GM23338 (cell line): ENCODE measurements at regions not wholly inside any gene's neighbourhood (a gene's known extent, or its start where the extent isn't known, plus 50 kb on each side); places are given as distances from the start of the nearest gene placed in this dataset.

Experiments used
- ATAC-seq: fragments of 200-7000 bp; cut with Tn5 transposase; 3 replicates; pipeline ENCODE4 v1.9.1; 2020
- DNase-seq: peaks from one replicate; pipeline ENCODE4 v3.0.0-alpha.2; 2015; ENCODE audit warnings: low spot score
- H2AFZ ChIP-seq: fragments of 200-600 bp; sonication (generic); 2 replicates; pipeline ENCODE4 v1.8.0; 2016; ENCODE audit warnings: antibody characterized with exemption, mild to moderate bottlenecking, moderate library complexity
- H3F3A ChIP-seq: fragments of 200-600 bp; sonication (generic); replicated peaks from 2 replicates; pipeline ENCODE4 v1.8.0; 2017; ENCODE audit warnings: antibody characterized with exemption, mixed run types, low read depth
- H3K27ac ChIP-seq: fragments of 200-600 bp; sonication (generic); 2 replicates; pipeline ENCODE4 v1.6.1; 2016; ENCODE audit warnings: low read depth
- H3K27me3 ChIP-seq: fragments of 200-600 bp; sonication (generic); 2 replicates; pipeline ENCODE4 v1.8.0; 2016; ENCODE audit warnings: mild to moderate bottlenecking, mixed run types, moderate library complexity; ENCODE audit not compliant: insufficient read depth
- H3K36me3 ChIP-seq: fragments of 200-600 bp; sonication (generic); 2 replicates; pipeline ENCODE4 v1.8.0; 2016; ENCODE audit warnings: mild to moderate bottlenecking; ENCODE audit not compliant: insufficient read depth
- H3K4me1 ChIP-seq: fragments of 200-600 bp; sonication (generic); 2 replicates; pipeline ENCODE4 v1.8.0; 2016; ENCODE audit warnings: mild to moderate bottlenecking, moderate library complexity; ENCODE audit not compliant: insufficient read depth
- H3K4me2 ChIP-seq: fragments of 200-600 bp; sonication (generic); 2 replicates; pipeline ENCODE4 v1.7.1; 2017; ENCODE audit warnings: mixed run types
- H3K4me3 ChIP-seq: fragments of 200-600 bp; sonication (generic); 2 replicates; pipeline ENCODE4 v1.6.1; 2016; ENCODE audit warnings: mixed run types
- H3K79me2 ChIP-seq: fragments of 200-600 bp; sonication (generic); replicated peaks from 2 replicates; pipeline ENCODE4 v1.8.0; 2017; ENCODE audit warnings: mild to moderate bottlenecking; ENCODE audit not compliant: insufficient read depth
- H3K9me2 ChIP-seq: fragments of 200-600 bp; sonication (generic); 2 replicates; pipeline ENCODE4 v1.8.0; 2017; ENCODE audit not compliant: insufficient read depth
- H4K20me1 ChIP-seq: fragments of 200-600 bp; sonication (generic); replicated peaks from 2 replicates; pipeline ENCODE4 v1.8.0; 2017; ENCODE audit warnings: mild to moderate bottlenecking; ENCODE audit not compliant: insufficient read depth
- H3K27ac Mint-ChIP-seq: 2 replicates; pipeline ENCODE4 v1.8.0; 2020; ENCODE audit warnings: inconsistent platforms, mild to moderate bottlenecking, moderate library complexity, mixed read lengths
- H3K27me3 Mint-ChIP-seq: 3 replicates; pipeline ENCODE4 v1.8.0; 2022; ENCODE audit warnings: low read depth, mild to moderate bottlenecking, moderate library complexity, mixed read lengths, inconsistent platforms; ENCODE audit not compliant: insufficient read depth, poor library complexity
- H3K36me3 Mint-ChIP-seq: 3 replicates; pipeline ENCODE4 v1.8.0; 2021; ENCODE audit warnings: low read depth, mild to moderate bottlenecking, inconsistent platforms, moderate library complexity, mixed read lengths
- H3K4me1 Mint-ChIP-seq: 3 replicates; pipeline ENCODE4 v1.8.0; 2020; ENCODE audit warnings: mild to moderate bottlenecking, inconsistent platforms, mixed read lengths
- H3K4me3 Mint-ChIP-seq: 3 replicates; pipeline ENCODE4 v1.8.0; 2021; ENCODE audit warnings: moderate library complexity, mild to moderate bottlenecking, inconsistent platforms, mixed read lengths
- H3K9me3 Mint-ChIP-seq: 3 replicates; pipeline ENCODE4 v1.8.0; 2020; ENCODE audit warnings: moderate library complexity, mild to moderate bottlenecking, inconsistent platforms, mixed read lengths
- CREB1 ChIP-seq: fragments of 250-450 bp; sonication (Bioruptor Pico); IDR thresholded peaks from 2 replicates; pipeline ENCODE4 v1.5.0; 2020; ENCODE audit warnings: low read depth, mild to moderate bottlenecking, moderate library complexity
- ETS1 ChIP-seq: IDR thresholded peaks from 2 replicates; pipeline ENCODE4 v1.6.1; 2016; ENCODE audit warnings: antibody characterized with exemption
- EZH2 ChIP-seq: fragments of 200-600 bp; sonication (generic); IDR thresholded peaks from one replicate; pipeline ENCODE4 v1.8.0; 2017; ENCODE audit warnings: antibody characterized with exemption, mild to moderate bottlenecking, low read depth; ENCODE audit not compliant: unreplicated experiment
- EZH2phosphoT487 ChIP-seq: fragments of 200-600 bp; sonication (generic); IDR thresholded peaks from one replicate; pipeline ENCODE4 v1.8.1; 2018; ENCODE audit warnings: antibody characterized with exemption; ENCODE audit not compliant: unreplicated experiment
- JUNB ChIP-seq: IDR thresholded peaks from one replicate; pipeline ENCODE4 v1.6.1; 2016; ENCODE audit warnings: antibody characterized with exemption; ENCODE audit not compliant: unreplicated experiment
- NANOG ChIP-seq: IDR thresholded peaks from 2 replicates; pipeline ENCODE4 v1.6.1; 2016; ENCODE audit warnings: antibody characterized with exemption, borderline replicate concordance
- POLR2AphosphoS5 ChIP-seq: IDR thresholded peaks from 2 replicates; pipeline ENCODE4 v1.6.1; 2016; ENCODE audit warnings: antibody characterized with exemption, low read depth
- STAT1 ChIP-seq: IDR thresholded peaks from one replicate; pipeline ENCODE4 v1.6.1; 2016; ENCODE audit warnings: antibody characterized with exemption; ENCODE audit not compliant: unreplicated experiment
- ZNF114 ChIP-seq: fragments of 250-450 bp; sonication (Bioruptor Pico); IDR thresholded peaks from 2 replicates; pipeline ENCODE4 v1.5.0; 2020; ENCODE audit warnings: mild to moderate bottlenecking, moderate library complexity
- ZNF331 ChIP-seq: fragments of 250-450 bp; sonication (Bioruptor Pico); IDR thresholded peaks from 2 replicates; pipeline ENCODE4 v1.5.0; 2020; ENCODE audit warnings: low read depth, mild to moderate bottlenecking, moderate library complexity
- TF ChIP-seq, protein P1 (sequence below), 2 experiments: fragments of 200-600 bp in 1 of 2; sonication (generic) in 1 of 2; conservative IDR thresholded peaks; 2 replicates each; pipeline versions ENCODE4 v1.5.1 to v1.6.1; 2016 to 2017; ENCODE audit warnings: antibody characterized with exemption in 2 of 2, low read depth in 2 of 2, mild to moderate bottlenecking in 2 of 2, moderate library complexity in 1 of 2
- TF ChIP-seq, protein P2 (sequence below): IDR thresholded peaks from one replicate; pipeline ENCODE4 v1.6.1; 2018; ENCODE audit warnings: antibody characterized with exemption; ENCODE audit not compliant: unreplicated experiment
- TF ChIP-seq, protein P3 (sequence below): fragments of 250-450 bp; sonication (Bioruptor Pico); IDR thresholded peaks from 2 replicates; pipeline ENCODE4 v1.5.0; 2020; ENCODE audit warnings: mild to moderate bottlenecking, moderate library complexity

DNA sequence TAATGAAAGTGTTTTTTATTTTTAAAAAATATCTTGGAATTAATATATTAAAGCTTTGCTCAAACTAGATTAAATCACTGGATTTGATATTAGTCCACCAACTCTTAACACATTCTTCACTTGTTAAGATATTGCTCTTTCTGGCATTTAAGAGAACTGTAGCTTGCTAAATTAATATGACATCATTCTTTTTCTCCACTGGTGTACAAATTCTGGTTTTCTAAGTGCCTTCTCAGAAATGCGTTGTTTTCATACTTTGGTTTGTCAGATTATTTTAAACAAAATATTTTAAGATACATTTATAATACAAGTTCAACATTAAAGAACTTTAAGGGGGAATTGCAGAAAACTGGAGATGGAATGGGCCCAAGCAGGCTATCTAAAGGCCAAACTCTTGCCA lies 87.6 kb upstream of the IFNE start:
- H2AFZ ChIP-seq = no peak overlapping the region
- no peaks in the 10 kb centered on the region for H3K9me3 Mint-ChIP-seq
- H4K20me1 ChIP-seq = no peaks in the 10 kb centered on the region
- no peaks in the 10 kb centered on the region for H3K36me3 ChIP-seq
- no peaks in the 10 kb centered on the region for H3K79me2 ChIP-seq
- no peak overlapping the region for H3K4me3 ChIP-seq
- no peaks in the 10 kb centered on the region for H3F3A ChIP-seq
- no peak overlapping the region for H3K4me3 Mint-ChIP-seq
- no peak overlapping the region for H3K27ac ChIP-seq
- H3K4me1 ChIP-seq = peaks cover 6% of the 10 kb centered on the region
- no peaks in the 10 kb centered on the region for H3K27me3 ChIP-seq
- H3K36me3 Mint-ChIP-seq = no peaks in the 10 kb centered on the region
- peaks cover 5% of the 10 kb centered on the region for H3K4me1 Mint-ChIP-seq
- no peak overlapping the region for H3K27ac Mint-ChIP-seq
- H3K9me2 ChIP-seq = no peaks in the 10 kb centered on the region
- TF ChIP-seq STAT1 (no peak), NANOG (no peak), ETS1 (no peak), ZNF331 (CRISPR knock-in tag) (no peak), ZNF114 (CRISPR knock-in tag) (no peak), JUNB (no peak), EZH2 (no peak), CREB1 (no peak), EZH2phosphoT487 (no peak), POLR2AphosphoS5 (no peak)
- TF ChIP-seq, protein P1, sequence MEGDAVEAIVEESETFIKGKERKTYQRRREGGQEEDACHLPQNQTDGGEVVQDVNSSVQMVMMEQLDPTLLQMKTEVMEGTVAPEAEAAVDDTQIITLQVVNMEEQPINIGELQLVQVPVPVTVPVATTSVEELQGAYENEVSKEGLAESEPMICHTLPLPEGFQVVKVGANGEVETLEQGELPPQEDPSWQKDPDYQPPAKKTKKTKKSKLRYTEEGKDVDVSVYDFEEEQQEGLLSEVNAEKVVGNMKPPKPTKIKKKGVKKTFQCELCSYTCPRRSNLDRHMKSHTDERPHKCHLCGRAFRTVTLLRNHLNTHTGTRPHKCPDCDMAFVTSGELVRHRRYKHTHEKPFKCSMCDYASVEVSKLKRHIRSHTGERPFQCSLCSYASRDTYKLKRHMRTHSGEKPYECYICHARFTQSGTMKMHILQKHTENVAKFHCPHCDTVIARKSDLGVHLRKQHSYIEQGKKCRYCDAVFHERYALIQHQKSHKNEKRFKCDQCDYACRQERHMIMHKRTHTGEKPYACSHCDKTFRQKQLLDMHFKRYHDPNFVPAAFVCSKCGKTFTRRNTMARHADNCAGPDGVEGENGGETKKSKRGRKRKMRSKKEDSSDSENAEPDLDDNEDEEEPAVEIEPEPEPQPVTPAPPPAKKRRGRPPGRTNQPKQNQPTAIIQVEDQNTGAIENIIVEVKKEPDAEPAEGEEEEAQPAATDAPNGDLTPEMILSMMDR (conservative IDR thresholded peaks at IDR 0.05; ENCODE audit: low read depth in 2 of 2) = no peak
- TF ChIP-seq, protein P2, sequence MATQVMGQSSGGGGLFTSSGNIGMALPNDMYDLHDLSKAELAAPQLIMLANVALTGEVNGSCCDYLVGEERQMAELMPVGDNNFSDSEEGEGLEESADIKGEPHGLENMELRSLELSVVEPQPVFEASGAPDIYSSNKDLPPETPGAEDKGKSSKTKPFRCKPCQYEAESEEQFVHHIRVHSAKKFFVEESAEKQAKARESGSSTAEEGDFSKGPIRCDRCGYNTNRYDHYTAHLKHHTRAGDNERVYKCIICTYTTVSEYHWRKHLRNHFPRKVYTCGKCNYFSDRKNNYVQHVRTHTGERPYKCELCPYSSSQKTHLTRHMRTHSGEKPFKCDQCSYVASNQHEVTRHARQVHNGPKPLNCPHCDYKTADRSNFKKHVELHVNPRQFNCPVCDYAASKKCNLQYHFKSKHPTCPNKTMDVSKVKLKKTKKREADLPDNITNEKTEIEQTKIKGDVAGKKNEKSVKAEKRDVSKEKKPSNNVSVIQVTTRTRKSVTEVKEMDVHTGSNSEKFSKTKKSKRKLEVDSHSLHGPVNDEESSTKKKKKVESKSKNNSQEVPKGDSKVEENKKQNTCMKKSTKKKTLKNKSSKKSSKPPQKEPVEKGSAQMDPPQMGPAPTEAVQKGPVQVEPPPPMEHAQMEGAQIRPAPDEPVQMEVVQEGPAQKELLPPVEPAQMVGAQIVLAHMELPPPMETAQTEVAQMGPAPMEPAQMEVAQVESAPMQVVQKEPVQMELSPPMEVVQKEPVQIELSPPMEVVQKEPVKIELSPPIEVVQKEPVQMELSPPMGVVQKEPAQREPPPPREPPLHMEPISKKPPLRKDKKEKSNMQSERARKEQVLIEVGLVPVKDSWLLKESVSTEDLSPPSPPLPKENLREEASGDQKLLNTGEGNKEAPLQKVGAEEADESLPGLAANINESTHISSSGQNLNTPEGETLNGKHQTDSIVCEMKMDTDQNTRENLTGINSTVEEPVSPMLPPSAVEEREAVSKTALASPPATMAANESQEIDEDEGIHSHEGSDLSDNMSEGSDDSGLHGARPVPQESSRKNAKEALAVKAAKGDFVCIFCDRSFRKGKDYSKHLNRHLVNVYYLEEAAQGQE = no peak
- TF ChIP-seq, protein P3, sequence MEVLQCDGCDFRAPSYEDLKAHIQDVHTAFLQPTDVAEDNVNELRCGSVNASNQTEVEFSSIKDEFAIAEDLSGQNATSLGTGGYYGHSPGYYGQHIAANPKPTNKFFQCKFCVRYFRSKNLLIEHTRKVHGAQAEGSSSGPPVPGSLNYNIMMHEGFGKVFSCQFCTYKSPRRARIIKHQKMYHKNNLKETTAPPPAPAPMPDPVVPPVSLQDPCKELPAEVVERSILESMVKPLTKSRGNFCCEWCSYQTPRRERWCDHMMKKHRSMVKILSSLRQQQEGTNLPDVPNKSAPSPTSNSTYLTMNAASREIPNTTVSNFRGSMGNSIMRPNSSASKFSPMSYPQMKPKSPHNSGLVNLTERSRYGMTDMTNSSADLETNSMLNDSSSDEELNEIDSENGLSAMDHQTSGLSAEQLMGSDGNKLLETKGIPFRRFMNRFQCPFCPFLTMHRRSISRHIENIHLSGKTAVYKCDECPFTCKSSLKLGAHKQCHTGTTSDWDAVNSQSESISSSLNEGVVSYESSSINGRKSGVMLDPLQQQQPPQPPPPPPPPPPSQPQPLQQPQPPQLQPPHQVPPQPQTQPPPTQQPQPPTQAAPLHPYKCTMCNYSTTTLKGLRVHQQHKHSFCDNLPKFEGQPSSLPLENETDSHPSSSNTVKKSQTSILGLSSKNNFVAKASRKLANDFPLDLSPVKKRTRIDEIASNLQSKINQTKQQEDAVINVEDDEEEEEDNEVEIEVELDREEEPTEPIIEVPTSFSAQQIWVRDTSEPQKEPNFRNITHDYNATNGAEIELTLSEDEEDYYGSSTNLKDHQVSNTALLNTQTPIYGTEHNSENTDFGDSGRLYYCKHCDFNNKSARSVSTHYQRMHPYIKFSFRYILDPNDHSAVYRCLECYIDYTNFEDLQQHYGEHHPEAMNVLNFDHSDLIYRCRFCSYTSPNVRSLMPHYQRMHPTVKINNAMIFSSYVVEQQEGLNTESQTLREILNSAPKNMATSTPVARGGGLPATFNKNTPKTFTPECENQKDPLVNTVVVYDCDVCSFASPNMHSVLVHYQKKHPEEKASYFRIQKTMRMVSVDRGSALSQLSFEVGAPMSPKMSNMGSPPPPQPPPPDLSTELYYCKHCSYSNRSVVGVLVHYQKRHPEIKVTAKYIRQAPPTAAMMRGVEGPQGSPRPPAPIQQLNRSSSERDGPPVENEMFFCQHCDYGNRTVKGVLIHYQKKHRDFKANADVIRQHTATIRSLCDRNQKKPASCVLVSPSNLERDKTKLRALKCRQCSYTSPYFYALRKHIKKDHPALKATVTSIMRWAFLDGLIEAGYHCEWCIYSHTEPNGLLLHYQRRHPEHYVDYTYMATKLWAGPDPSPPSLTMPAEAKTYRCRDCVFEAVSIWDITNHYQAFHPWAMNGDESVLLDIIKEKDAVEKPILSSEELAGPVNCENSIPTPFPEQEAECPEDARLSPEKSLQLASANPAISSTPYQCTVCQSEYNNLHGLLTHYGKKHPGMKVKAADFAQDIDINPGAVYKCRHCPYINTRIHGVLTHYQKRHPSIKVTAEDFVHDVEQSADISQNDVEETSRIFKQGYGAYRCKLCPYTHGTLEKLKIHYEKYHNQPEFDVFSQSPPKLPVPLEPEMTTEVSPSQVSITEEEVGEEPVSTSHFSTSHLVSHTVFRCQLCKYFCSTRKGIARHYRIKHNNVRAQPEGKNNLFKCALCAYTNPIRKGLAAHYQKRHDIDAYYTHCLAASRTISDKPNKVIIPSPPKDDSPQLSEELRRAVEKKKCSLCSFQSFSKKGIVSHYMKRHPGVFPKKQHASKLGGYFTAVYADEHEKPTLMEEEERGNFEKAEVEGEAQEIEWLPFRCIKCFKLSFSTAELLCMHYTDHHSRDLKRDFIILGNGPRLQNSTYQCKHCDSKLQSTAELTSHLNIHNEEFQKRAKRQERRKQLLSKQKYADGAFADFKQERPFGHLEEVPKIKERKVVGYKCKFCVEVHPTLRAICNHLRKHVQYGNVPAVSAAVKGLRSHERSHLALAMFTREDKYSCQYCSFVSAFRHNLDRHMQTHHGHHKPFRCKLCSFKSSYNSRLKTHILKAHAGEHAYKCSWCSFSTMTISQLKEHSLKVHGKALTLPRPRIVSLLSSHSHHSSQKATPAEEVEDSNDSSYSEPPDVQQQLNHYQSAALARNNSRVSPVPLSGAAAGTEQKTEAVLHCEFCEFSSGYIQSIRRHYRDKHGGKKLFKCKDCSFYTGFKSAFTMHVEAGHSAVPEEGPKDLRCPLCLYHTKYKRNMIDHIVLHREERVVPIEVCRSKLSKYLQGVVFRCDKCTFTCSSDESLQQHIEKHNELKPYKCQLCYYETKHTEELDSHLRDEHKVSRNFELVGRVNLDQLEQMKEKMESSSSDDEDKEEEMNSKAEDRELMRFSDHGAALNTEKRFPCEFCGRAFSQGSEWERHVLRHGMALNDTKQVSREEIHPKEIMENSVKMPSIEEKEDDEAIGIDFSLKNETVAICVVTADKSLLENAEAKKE (CRISPR knock-in tag) = no peak
- DNase-seq (no peak), ATAC-seq (no peak)
- H3K27me3 Mint-ChIP-seq = no peaks in the 10 kb centered on the region
- H3K4me2 ChIP-seq = no peak overlapping the region
